H1 (cell line): ENCODE measurements at regions not wholly inside any gene's neighbourhood (a gene's known extent, or its start where the extent isn't known, plus 50 kb on each side); places are given as distances from the start of the nearest gene placed in this dataset.

Experiments used
- E2F6 ChIP-seq: IDR thresholded peaks from 2 replicates; pipeline ENCODE4 v1.6.1; 2012; ENCODE audit warnings: inconsistent platforms
- JUN ChIP-seq: IDR thresholded peaks from 2 replicates; pipeline ENCODE4 v1.6.1; 2011; ENCODE audit warnings: low read depth, mild to moderate bottlenecking, improper control_type of control experiment, low read length
- PHF8 ChIP-seq: fragments of 200-600 bp; sonication (generic); conservative IDR thresholded peaks from 2 replicates; pipeline ENCODE4 v1.7.1; 2012; ENCODE audit warnings: low read depth, mild to moderate bottlenecking, inconsistent platforms, low read length, moderate library complexity
- RBBP5 ChIP-seq: IDR thresholded peaks from 2 replicates; pipeline ENCODE4 v1.7.1; 2012; ENCODE audit warnings: low read depth, mild to moderate bottlenecking, inconsistent platforms, low read length, moderate library complexity, borderline replicate concordance
- YY1 ChIP-seq: IDR thresholded peaks from 2 replicates; pipeline ENCODE4 v1.6.1; 2011; ENCODE audit warnings: low read depth, mild to moderate bottlenecking, low read length
- TF ChIP-seq, protein P1 (sequence below): IDR thresholded peaks from 2 replicates; pipeline ENCODE4 v1.6.1; 2011; ENCODE audit warnings: low read length, improper control_type of control experiment

DNA sequence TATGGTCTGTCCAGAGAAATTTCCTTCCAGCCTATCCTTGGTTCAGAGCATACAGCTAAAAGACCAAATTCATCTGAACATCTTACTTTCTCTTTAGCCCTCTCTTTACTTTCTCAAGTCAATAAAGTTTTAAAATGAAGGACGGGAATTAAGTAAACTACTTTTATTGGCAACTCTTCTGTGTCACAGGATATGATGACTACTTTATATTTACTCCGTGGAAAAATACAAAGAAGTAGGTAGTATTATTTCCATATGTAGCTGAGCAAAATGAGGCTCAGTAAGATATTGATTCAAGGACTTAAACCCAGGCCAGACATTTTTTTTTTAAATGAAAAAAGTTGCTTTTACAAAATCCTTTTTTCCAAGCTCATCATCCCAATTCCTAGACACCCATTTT lies 151.2 kb upstream of the DPYD start (continued):
- TF ChIP-seq E2F6 = no peak
- TF ChIP-seq PHF8 = no peak
- TF ChIP-seq RBBP5 = no peak
- TF ChIP-seq, protein P1, sequence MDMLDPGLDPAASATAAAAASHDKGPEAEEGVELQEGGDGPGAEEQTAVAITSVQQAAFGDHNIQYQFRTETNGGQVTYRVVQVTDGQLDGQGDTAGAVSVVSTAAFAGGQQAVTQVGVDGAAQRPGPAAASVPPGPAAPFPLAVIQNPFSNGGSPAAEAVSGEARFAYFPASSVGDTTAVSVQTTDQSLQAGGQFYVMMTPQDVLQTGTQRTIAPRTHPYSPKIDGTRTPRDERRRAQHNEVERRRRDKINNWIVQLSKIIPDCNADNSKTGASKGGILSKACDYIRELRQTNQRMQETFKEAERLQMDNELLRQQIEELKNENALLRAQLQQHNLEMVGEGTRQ = no peak
- no peak for TF ChIP-seq YY1
- TF ChIP-seq JUN = no peak
- TF ChIP-seq, all 59 proteins: peak for 0
